ENCODE measurements at regions not wholly inside any gene's neighbourhood (a gene's known extent, or its start where the extent isn't known, plus 50 kb on each side); places are given as distances from the start of the nearest gene placed in this dataset.

DNA sequence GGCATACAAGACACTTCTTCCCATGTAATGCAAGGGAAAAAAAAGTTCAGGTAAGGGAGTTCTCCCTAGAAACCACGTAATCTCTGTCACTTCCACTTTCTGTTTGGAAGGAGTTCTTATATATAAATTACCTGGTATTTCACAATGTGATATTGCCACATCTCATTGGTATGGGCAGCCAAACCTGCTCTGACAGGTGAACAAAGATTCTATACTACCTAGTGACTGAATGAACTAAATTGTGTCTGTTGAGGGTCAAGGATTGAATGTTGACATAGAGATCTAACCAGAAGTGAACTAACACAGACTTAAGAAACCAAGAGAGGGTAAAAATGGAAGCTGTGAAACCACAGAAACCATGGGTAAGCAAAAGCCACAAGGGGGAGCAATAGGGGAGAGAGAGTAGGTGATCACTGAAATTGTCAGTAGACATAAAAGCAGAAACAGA is 161.3 kb downstream of the RPL10L start:
- TF ChIP-seq, protein P1, sequence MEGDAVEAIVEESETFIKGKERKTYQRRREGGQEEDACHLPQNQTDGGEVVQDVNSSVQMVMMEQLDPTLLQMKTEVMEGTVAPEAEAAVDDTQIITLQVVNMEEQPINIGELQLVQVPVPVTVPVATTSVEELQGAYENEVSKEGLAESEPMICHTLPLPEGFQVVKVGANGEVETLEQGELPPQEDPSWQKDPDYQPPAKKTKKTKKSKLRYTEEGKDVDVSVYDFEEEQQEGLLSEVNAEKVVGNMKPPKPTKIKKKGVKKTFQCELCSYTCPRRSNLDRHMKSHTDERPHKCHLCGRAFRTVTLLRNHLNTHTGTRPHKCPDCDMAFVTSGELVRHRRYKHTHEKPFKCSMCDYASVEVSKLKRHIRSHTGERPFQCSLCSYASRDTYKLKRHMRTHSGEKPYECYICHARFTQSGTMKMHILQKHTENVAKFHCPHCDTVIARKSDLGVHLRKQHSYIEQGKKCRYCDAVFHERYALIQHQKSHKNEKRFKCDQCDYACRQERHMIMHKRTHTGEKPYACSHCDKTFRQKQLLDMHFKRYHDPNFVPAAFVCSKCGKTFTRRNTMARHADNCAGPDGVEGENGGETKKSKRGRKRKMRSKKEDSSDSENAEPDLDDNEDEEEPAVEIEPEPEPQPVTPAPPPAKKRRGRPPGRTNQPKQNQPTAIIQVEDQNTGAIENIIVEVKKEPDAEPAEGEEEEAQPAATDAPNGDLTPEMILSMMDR (IDR thresholded peaks at IDR 0.05; ENCODE audit: low read length): peak; percentile 56
- TF ChIP-seq EZH2 (optimal IDR thresholded peaks at IDR 0.05; ENCODE audit: low read depth, low read length) (no peak), EZH2phosphoT487 (IDR thresholded peaks at IDR 0.05; ENCODE audit: low read length) (no peak)
